ENCODE measurements at regions not wholly inside any gene's neighbourhood (a gene's known extent, or its start where the extent isn't known, plus 50 kb on each side); places are given as distances from the start of the nearest gene placed in this dataset.
A peak's percentile ranks its signal among the peaks of the same experiment; 100 is the strongest.

- no peak for DNase-seq (ENCODE audit: low read depth in 4 of 4, low spot score in 3 of 4)
Observed at GRCh38 chr10:63707254-63707910, 186.2 kb downstream of the REEP3 start.

GRCh38 chr10:63708421-63708820 lies 187.2 kb downstream of the REEP3 start:
- no peak for DNase-seq (ENCODE audit: low read depth in 4 of 4, low spot score in 3 of 4)

GRCh38 chr10:63710703-63711102 lies 189.5 kb downstream of the REEP3 start:
- no peak for DNase-seq (ENCODE audit: low read depth in 4 of 4, low spot score in 3 of 4)

- no peak for DNase-seq (ENCODE audit: low read depth in 4 of 4, low spot score in 3 of 4)
Observed at GRCh38 chr10:63711361-63711760, 190.2 kb downstream of the REEP3 start.

- DNase-seq (ENCODE audit: low read depth in 4 of 4, low spot score in 3 of 4) = no peak
Observed at GRCh38 chr10:63711867-63712716, 190.9 kb downstream of the REEP3 start.

- no peak for DNase-seq (ENCODE audit: low read depth in 4 of 4, low spot score in 3 of 4)
Observed at GRCh38 chr10:63712717-63713115, 191.5 kb downstream of the REEP3 start.

- DNase-seq (ENCODE audit: low read depth in 4 of 4, low spot score in 3 of 4) = peak; percentile 77 to 82 (median 81)
Observed at GRCh38 chr10:63713191-63714144, 192.3 kb downstream of the REEP3 start.

GRCh38 chr10:63716016-63716580 lies 194.9 kb downstream of the REEP3 start:
- no peak for DNase-seq (ENCODE audit: low read depth in 4 of 4, low spot score in 3 of 4)

- no peak for DNase-seq (ENCODE audit: low read depth in 4 of 4, low spot score in 3 of 4)
Observed at GRCh38 chr10:63717027-63717715, 196.0 kb downstream of the REEP3 start.

- no peak for DNase-seq (ENCODE audit: low read depth in 4 of 4, low spot score in 3 of 4)
Observed at GRCh38 chr10:63718006-63718405, 196.8 kb downstream of the REEP3 start.

- no peak for DNase-seq (ENCODE audit: low read depth in 4 of 4, low spot score in 3 of 4)
Observed at GRCh38 chr10:63718421-63718820, 197.2 kb downstream of the REEP3 start.

GRCh38 chr10:63719226-63719856 lies 198.1 kb downstream of the REEP3 start:
- DNase-seq (ENCODE audit: low read depth in 4 of 4, low spot score in 3 of 4) = no peak

GRCh38 chr10:63720072-63720537 lies 198.9 kb downstream of the REEP3 start:
- DNase-seq (ENCODE audit: low read depth in 4 of 4, low spot score in 3 of 4) = no peak

- DNase-seq (ENCODE audit: low read depth in 4 of 4, low spot score in 3 of 4) = no peak
Observed at GRCh38 chr10:63720676-63721075, 199.5 kb downstream of the REEP3 start.

GRCh38 chr10:63722537-63722936 lies 201.3 kb downstream of the REEP3 start:
- no peak for DNase-seq (ENCODE audit: low read depth in 4 of 4, low spot score in 3 of 4)

GRCh38 chr10:63723320-63723719 lies 202.1 kb downstream of the REEP3 start:
- DNase-seq (ENCODE audit: low read depth in 4 of 4, low spot score in 3 of 4) = no peak

GRCh38 chr10:63723741-63724140 lies 202.5 kb downstream of the REEP3 start:
- no peak for DNase-seq (ENCODE audit: low read depth in 4 of 4, low spot score in 3 of 4)

GRCh38 chr10:63724922-63725321 lies 203.7 kb downstream of the REEP3 start:
- DNase-seq (ENCODE audit: low read depth in 4 of 4, low spot score in 3 of 4) = no peak

GRCh38 chr10:63726867-63727266 lies 205.7 kb downstream of the REEP3 start:
- DNase-seq (ENCODE audit: low read depth in 4 of 4, low spot score in 3 of 4) = no peak
